A549 (cell line): ENCODE measurements at regions not wholly inside any gene's neighbourhood (a gene's known extent, or its start where the extent isn't known, plus 50 kb on each side); places are given as distances from the start of the nearest gene placed in this dataset.

Experiments used
- ATAC-seq, 2 experiments: fragments of 200-7000 bp in 1 of 2; fragments of >200 bp in 1 of 2; cut with Nextera tagmentation in 1 of 2; cut with Tn5 transposase in 1 of 2; 3 replicates each; pipeline versions ENCODE4 v1.8.0 to v1.9.1; 2018 to 2020; ENCODE audit warnings: mild to moderate bottlenecking in 1 of 2, moderate library complexity in 1 of 2
- CTCF ChIA-PET: fragments of 300-600 bp; sonication (Branson Sonifier 250); formaldehyde crosslinking; extraction: SDS; loops from one replicate; lab custom pipeline; 2021; ENCODE audit warnings: antibody characterized with exemption, inconsistent platforms; lab: Yijun Ruan, JAX
- POLR2A ChIA-PET: fragments of 350-600 bp; formaldehyde crosslinking; extraction: SDS; loops from one replicate; lab custom pipeline; 2021; ENCODE audit warnings: antibody characterized with exemption, inconsistent platforms; lab: Yijun Ruan, JAX
- DNase-seq, 2 experiments: peaks; one replicate each; pipeline versions ENCODE4 v3.0.0 to v3.0.0-alpha.2; 2011 to 2016; ENCODE audit warnings: low read depth in 1 of 2, low spot score in 1 of 2
- FAIRE-seq: peaks from 2 replicates; lab custom pipeline; 2011; peaks lifted over from hg19 to GRCh38; lab: Jason Lieb, UNC
- H3K27ac ChIP-seq, 2 experiments: fragments of >200 bp; sonication (Bioruptor Twin); formaldehyde crosslinking; 3 replicates each; pipeline ENCODE4 v1.5.1; 2016 to 2017
- H3K4me1 ChIP-seq: fragments of >200 bp; sonication (Bioruptor Twin); formaldehyde crosslinking; 3 replicates; pipeline ENCODE4 v1.6.1; 2016
- H3K4me2 ChIP-seq: fragments of >200 bp; sonication (Bioruptor Twin); formaldehyde crosslinking; 3 replicates; pipeline ENCODE4 v1.6.1; 2016
- H3K4me3 ChIP-seq: fragments of >200 bp; sonication (Bioruptor Twin); formaldehyde crosslinking; 3 replicates; pipeline ENCODE4 v1.5.1; 2016
- H3K9me3 ChIP-seq: fragments of >200 bp; sonication (Bioruptor Twin); formaldehyde crosslinking; 3 replicates; pipeline ENCODE4 v1.6.1; 2016
- CBX8 ChIP-seq: fragments of 200-600 bp; sonication (generic); IDR thresholded peaks from 2 replicates; pipeline ENCODE4 v1.6.1; 2016
- CHD2 ChIP-seq: fragments of 150-350 bp; IDR thresholded peaks from 2 replicates; pipeline ENCODE4 v1.6.1; 2014; ENCODE audit warnings: low read length; ENCODE audit not compliant: partially characterized antibody
- EHF ChIP-seq: fragments of 250-450 bp; sonication (Bioruptor Pico); IDR thresholded peaks from 2 replicates; pipeline ENCODE4 v1.5.0; 2020; ENCODE audit warnings: mild to moderate bottlenecking
- FOSB ChIP-seq: fragments of 250-450 bp; sonication (Bioruptor Pico); IDR thresholded peaks from 2 replicates; pipeline ENCODE4 v1.5.0; 2020; ENCODE audit warnings: mild to moderate bottlenecking, moderate library complexity
- FOSL2 ChIP-seq, 2 experiments: fragments of 450-650 bp in 1 of 2; fragments of >200 bp in 1 of 2; sonication (Bioruptor Twin) in 1 of 2; formaldehyde crosslinking; IDR thresholded peaks; 2 replicates each; pipeline versions ENCODE4 v1.5.0 to v1.6.1; 2016 to 2020; ENCODE audit warnings: mild to moderate bottlenecking in 1 of 2, moderate library complexity in 1 of 2
- HEYL ChIP-seq: fragments of 250-450 bp; sonication (Bioruptor Pico); IDR thresholded peaks from 2 replicates; pipeline ENCODE4 v1.8.0; 2021; ENCODE audit warnings: mild to moderate bottlenecking, moderate library complexity
- HOXB13 ChIP-seq: fragments of 250-450 bp; sonication (Bioruptor Pico); IDR thresholded peaks from 2 replicates; pipeline ENCODE4 v1.5.0; 2020; ENCODE audit warnings: low read depth, mild to moderate bottlenecking, moderate library complexity
- HOXB5 ChIP-seq: fragments of 250-450 bp; sonication (Bioruptor Pico); IDR thresholded peaks from 2 replicates; pipeline ENCODE4 v1.5.0; 2020; ENCODE audit warnings: mild to moderate bottlenecking, moderate library complexity
- JUNB ChIP-seq: fragments of >200 bp; sonication (Bioruptor Twin); formaldehyde crosslinking; IDR thresholded peaks from 2 replicates; pipeline ENCODE4 v1.6.1; 2016
- KDM5A ChIP-seq: fragments of 200-600 bp; sonication (generic); IDR thresholded peaks from 2 replicates; pipeline ENCODE4 v1.6.1; 2016; ENCODE audit warnings: antibody characterized with exemption, mild to moderate bottlenecking
- POLR2AphosphoS2 ChIP-seq: conservative IDR thresholded peaks from 2 replicates; pipeline ENCODE4 v1.6.1; 2012; ENCODE audit warnings: low read length, improper control_type of control experiment, inconsistent platforms
- RNF2 ChIP-seq: fragments of 200-600 bp; sonication (generic); IDR thresholded peaks from 2 replicates; pipeline ENCODE4 v1.6.1; 2016; ENCODE audit warnings: low read depth, mild to moderate bottlenecking, antibody characterized with exemption, moderate library complexity, borderline replicate concordance
- SREBF2 ChIP-seq: fragments of 450-650 bp; IDR thresholded peaks from 2 replicates; pipeline ENCODE4 v1.6.1; 2014; ENCODE audit warnings: mild to moderate bottlenecking, moderate library complexity
- TFCP2L1 ChIP-seq: fragments of 250-450 bp; sonication (Bioruptor Pico); IDR thresholded peaks from 2 replicates; pipeline ENCODE4 v1.5.0; 2021; ENCODE audit warnings: mild to moderate bottlenecking
- WGBS: methylation state at CpG from one replicate; pipeline ENCODE4 v1.1.6; 2017; ENCODE audit errors: missing lambda C conversion rate; 5-methylcytosine and 5-hydroxymethylcytosine counted together
- TF ChIP-seq, protein P1 (sequence below): fragments of 250-450 bp; sonication (Bioruptor Pico); IDR thresholded peaks from 2 replicates; pipeline ENCODE4 v1.5.0; 2020; ENCODE audit warnings: low read depth, mild to moderate bottlenecking, moderate library complexity
- TF ChIP-seq, protein P2 (sequence below): fragments of 150-350 bp; IDR thresholded peaks from 2 replicates; pipeline ENCODE4 v1.6.1; 2014; ENCODE audit warnings: low read depth, mild to moderate bottlenecking, low read length
- TF ChIP-seq, protein P3 (sequence below): fragments of >200 bp; sonication (Bioruptor Twin); formaldehyde crosslinking; IDR thresholded peaks from 3 replicates; pipeline ENCODE4 v1.5.1; 2016
- TF ChIP-seq, protein P4 (sequence below): fragments of 450-650 bp; IDR thresholded peaks from 2 replicates; pipeline ENCODE4 v1.6.1; 2014; ENCODE audit warnings: antibody characterized with exemption

DNA sequence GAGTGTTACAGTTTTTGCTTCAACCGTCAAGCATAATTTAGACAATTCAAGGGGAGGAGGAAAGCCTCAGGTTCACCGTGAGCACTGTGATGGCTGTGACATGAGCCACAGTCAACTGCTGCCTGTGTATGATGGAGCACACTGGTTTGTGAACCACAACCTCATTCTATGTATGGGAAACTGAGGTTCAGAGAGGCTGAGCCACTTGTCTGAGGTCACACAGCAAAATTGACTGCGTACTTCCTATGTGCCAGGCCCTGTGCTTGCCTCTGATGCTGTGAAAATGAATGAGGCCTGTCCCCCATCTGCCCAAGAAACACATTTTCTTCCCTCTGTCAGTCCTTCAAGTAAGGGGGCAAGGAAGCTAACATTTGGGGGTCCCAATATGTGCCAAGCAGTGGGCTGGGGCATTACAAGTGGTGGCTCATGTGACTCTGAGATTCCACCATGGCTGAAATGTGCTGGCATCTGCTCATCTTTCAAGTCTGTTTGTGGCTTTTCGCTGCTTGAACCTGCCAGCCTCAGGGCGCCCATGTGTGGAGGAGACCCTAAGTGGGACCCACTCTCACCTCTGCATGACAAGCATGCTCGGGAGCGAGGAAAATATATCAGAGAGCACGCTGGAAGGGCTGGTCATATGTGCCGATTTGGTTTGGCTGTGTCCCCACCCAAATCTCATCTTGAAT lies 79.7 kb downstream of the ADRA2C start:
- no peak for ATAC-seq
- POLR2A ChIA-PET = no interaction called here
- no peak for TF ChIP-seq CHD2
- TF ChIP-seq JUNB = no peak
- no peak for TF ChIP-seq HEYL
- no peak for TF ChIP-seq HOXB13 (CRISPR knock-in tag)
- no peak for TF ChIP-seq POLR2AphosphoS2
- no peak for TF ChIP-seq EHF (CRISPR knock-in tag)
- TF ChIP-seq, protein P1, sequence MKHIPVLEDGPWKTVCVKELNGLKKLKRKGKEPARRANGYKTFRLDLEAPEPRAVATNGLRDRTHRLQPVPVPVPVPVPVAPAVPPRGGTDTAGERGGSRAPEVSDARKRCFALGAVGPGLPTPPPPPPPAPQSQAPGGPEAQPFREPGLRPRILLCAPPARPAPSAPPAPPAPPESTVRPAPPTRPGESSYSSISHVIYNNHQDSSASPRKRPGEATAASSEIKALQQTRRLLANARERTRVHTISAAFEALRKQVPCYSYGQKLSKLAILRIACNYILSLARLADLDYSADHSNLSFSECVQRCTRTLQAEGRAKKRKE (CRISPR knock-in tag) = no peak
- no peak for TF ChIP-seq FOSL2 (IDR thresholded peaks at IDR 0.05)
- TF ChIP-seq FOSL2 (CRISPR knock-in tag; IDR thresholded peaks at IDR 0.05) = no peak
- TF ChIP-seq SREBF2 = no peak
- no peak for TF ChIP-seq KDM5A
- no peak for TF ChIP-seq CBX8
- TF ChIP-seq, protein P2, sequence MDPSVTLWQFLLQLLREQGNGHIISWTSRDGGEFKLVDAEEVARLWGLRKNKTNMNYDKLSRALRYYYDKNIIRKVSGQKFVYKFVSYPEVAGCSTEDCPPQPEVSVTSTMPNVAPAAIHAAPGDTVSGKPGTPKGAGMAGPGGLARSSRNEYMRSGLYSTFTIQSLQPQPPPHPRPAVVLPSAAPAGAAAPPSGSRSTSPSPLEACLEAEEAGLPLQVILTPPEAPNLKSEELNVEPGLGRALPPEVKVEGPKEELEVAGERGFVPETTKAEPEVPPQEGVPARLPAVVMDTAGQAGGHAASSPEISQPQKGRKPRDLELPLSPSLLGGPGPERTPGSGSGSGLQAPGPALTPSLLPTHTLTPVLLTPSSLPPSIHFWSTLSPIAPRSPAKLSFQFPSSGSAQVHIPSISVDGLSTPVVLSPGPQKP = no peak
- TF ChIP-seq, protein P3, sequence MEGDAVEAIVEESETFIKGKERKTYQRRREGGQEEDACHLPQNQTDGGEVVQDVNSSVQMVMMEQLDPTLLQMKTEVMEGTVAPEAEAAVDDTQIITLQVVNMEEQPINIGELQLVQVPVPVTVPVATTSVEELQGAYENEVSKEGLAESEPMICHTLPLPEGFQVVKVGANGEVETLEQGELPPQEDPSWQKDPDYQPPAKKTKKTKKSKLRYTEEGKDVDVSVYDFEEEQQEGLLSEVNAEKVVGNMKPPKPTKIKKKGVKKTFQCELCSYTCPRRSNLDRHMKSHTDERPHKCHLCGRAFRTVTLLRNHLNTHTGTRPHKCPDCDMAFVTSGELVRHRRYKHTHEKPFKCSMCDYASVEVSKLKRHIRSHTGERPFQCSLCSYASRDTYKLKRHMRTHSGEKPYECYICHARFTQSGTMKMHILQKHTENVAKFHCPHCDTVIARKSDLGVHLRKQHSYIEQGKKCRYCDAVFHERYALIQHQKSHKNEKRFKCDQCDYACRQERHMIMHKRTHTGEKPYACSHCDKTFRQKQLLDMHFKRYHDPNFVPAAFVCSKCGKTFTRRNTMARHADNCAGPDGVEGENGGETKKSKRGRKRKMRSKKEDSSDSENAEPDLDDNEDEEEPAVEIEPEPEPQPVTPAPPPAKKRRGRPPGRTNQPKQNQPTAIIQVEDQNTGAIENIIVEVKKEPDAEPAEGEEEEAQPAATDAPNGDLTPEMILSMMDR = no peak
- no peak for TF ChIP-seq TFCP2L1 (CRISPR knock-in tag)
- TF ChIP-seq FOSB (CRISPR knock-in tag) = no peak
- no peak for TF ChIP-seq RNF2
- TF ChIP-seq, all 56 proteins: peak for 0
- FAIRE-seq (no peak), DNase-seq (no peak)
- Histone ChIP-seq H3K9me3 (no peaks in the 10 kb centered on the region), H3K4me3 (no peak overlapping the region), H3K27ac (no peak overlapping the region), H3K4me2 (no peak overlapping the region), H3K4me1 (no peaks in the 10 kb centered on the region)
- 24% methylated on average over 9 of the region's 9 CpGs for WGBS
- CTCF ChIA-PET = interaction anchor here (1.4 to 1.5 kb wide), 2 partner anchors 10 to 80 kb away, joined by 3 to 4 read pairs; no protein-coding TSS in a partner anchor

DNA sequence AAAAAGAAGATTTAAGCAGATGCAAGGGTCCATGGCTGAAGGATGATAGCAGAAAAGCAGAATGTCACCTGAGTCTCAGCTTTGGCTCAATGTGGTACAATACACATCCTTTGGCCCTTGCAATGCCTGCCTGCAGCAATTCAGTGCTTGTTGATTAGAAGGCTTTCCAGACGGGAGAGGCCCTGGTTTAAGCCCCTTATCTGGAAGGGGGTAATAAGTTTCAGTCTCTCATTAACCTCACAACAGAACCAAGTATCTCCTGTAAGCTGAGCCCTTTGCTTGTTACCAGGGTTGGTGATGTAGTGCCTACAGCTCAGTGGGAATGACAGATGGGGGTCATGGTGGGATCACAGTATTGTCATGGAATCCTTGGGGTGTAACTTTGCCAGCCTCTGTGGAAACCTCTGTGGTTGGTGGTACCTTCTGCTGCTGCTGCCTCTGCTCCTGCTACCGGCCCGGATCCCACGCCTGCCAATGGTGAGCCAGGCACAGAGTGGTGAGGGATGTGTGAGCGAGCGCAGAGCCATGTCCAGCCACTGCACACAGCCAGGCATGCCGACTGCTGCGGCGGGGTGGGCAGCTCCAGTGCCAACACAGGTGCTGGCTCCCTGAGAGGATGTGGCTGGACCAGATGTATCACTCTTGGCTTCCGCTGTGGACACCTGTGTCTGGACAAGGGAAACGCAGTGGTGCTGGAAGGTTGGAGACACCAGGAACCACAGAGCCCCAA lies 81.2 kb downstream of the ADRA2C start:
- no peak overlapping the region for H3K27ac ChIP-seq
- no peak overlapping the region for H3K4me2 ChIP-seq
- ATAC-seq (no peak), DNase-seq (no peak), FAIRE-seq (no peak)
- no peaks in the 10 kb centered on the region for H3K9me3 ChIP-seq
- H3K4me3 ChIP-seq = no peak overlapping the region
- TF ChIP-seq, protein P4, sequence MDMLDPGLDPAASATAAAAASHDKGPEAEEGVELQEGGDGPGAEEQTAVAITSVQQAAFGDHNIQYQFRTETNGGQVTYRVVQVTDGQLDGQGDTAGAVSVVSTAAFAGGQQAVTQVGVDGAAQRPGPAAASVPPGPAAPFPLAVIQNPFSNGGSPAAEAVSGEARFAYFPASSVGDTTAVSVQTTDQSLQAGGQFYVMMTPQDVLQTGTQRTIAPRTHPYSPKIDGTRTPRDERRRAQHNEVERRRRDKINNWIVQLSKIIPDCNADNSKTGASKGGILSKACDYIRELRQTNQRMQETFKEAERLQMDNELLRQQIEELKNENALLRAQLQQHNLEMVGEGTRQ = no peak
- TF ChIP-seq CHD2 = no peak
- TF ChIP-seq HOXB5 (CRISPR knock-in tag) = no peak
- POLR2A ChIA-PET = no interaction called here
- H3K4me1 ChIP-seq = no peaks in the 10 kb centered on the region
- CTCF ChIA-PET = interaction anchor here (1.5 kb wide), 1 partner anchor 8 kb away, joined by 4 read pairs; no protein-coding TSS in a partner anchor
- WGBS = 22% methylated on average over 4 of the region's 11 CpGs
